ENCODE measurements at regions not wholly inside any gene's neighbourhood (a gene's known extent, or its start where the extent isn't known, plus 50 kb on each side); places are given as distances from the start of the nearest gene placed in this dataset.

- Histone ChIP-seq H3K27me3 (ENCODE audit: low read depth) (peaks cover 7% of the 10 kb centered on the region), H3K36me3 (no peaks in the 10 kb centered on the region), H3K27ac (replicated peaks) (no peak overlapping the region), H3K9me3 (replicated peaks) (no peaks in the 10 kb centered on the region), H3K4me3 (no peak overlapping the region), H3K4me1 (no peaks in the 10 kb centered on the region)
- DNase-seq, result no peak
- intact Hi-C loops (cut with micrococcal nuclease), result no loop called here
- TF ChIP-seq CTCF (IDR thresholded peaks at IDR 0.05; ENCODE audit: borderline replicate concordance), result no peak
Measured at GRCh38 chr1:101333186-101333585, 96.4 kb downstream of the S1PR1 start.

GRCh38 chr1:101337968-101338367 lies 101.1 kb downstream of the S1PR1 start:
- intact Hi-C loops (cut with micrococcal nuclease), result no loop called here
- Histone ChIP-seq H3K27ac (replicated peaks) (no peak overlapping the region), H3K4me3 (no peak overlapping the region), H3K4me1 (no peaks in the 10 kb centered on the region), H3K9me3 (replicated peaks) (peaks cover 13% of the 10 kb centered on the region), H3K27me3 (ENCODE audit: low read depth) (peaks cover 7% of the 10 kb centered on the region), H3K36me3 (no peaks in the 10 kb centered on the region)
- DNase-seq, result no peak
- no peak for TF ChIP-seq CTCF (IDR thresholded peaks at IDR 0.05; ENCODE audit: borderline replicate concordance)

GRCh38 chr1:101338714-101339430 lies 102.1 kb downstream of the S1PR1 start:
- Histone ChIP-seq H3K27ac (replicated peaks) (no peak overlapping the region), H3K36me3 (no peaks in the 10 kb centered on the region), H3K4me3 (no peak overlapping the region), H3K27me3 (ENCODE audit: low read depth) (peaks cover 7% of the 10 kb centered on the region), H3K4me1 (no peaks in the 10 kb centered on the region), H3K9me3 (replicated peaks) (peaks cover 13% of the 10 kb centered on the region)
- intact Hi-C loops (cut with micrococcal nuclease), result no loop called here
- TF ChIP-seq CTCF (IDR thresholded peaks at IDR 0.05; ENCODE audit: borderline replicate concordance), result no peak
- DNase-seq, result no peak

- Histone ChIP-seq H3K4me3 (no peak overlapping the region), H3K4me1 (no peaks in the 10 kb centered on the region), H3K27me3 (ENCODE audit: low read depth) (no peaks in the 10 kb centered on the region), H3K27ac (replicated peaks) (no peak overlapping the region), H3K9me3 (replicated peaks) (no peaks in the 10 kb centered on the region), H3K36me3 (no peaks in the 10 kb centered on the region)
- no peak for TF ChIP-seq CTCF (IDR thresholded peaks at IDR 0.05; ENCODE audit: borderline replicate concordance)
- intact Hi-C loops (cut with micrococcal nuclease), result no loop called here
- no peak for DNase-seq
Measured at GRCh38 chr1:101344745-101345144, 107.9 kb downstream of the S1PR1 start.

- no peak for TF ChIP-seq CTCF (IDR thresholded peaks at IDR 0.05; ENCODE audit: borderline replicate concordance)
- intact Hi-C loops (cut with micrococcal nuclease), result no loop called here
- Histone ChIP-seq H3K36me3 (no peaks in the 10 kb centered on the region), H3K27ac (replicated peaks) (no peak overlapping the region), H3K4me1 (no peaks in the 10 kb centered on the region), H3K27me3 (ENCODE audit: low read depth) (no peaks in the 10 kb centered on the region), H3K9me3 (replicated peaks) (no peaks in the 10 kb centered on the region), H3K4me3 (no peak overlapping the region)
- DNase-seq, result no peak
Measured at GRCh38 chr1:101346419-101346818, 109.6 kb downstream of the S1PR1 start.
